ENCODE measurements at regions not wholly inside any gene's neighbourhood (a gene's known extent, or its start where the extent isn't known, plus 50 kb on each side); places are given as distances from the start of the nearest gene placed in this dataset.
A peak's percentile ranks its signal among the peaks of the same experiment; 100 is the strongest.

DNA sequence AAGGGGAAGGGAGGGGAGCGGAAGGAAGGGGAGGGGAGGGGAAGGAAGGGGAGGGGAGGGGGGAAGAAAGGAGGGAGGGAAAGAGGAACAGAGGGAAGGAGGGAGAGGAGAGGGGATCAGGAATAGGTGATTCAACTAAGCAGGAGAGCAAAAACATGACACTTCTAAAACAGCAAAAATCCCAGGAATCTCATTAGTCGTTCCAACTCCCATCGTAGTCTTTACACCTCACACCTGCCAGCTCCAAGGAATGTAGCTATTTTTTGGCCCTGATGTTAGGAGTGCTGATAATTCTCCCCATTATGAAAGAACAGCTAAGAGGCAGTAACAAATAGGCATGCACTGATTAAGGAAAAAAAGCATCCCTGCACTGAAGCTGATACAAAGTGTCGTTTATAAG lies 709.9 kb upstream of the PKDCC start:
- Histone ChIP-seq H3K36me3 (no peaks in the 10 kb centered on the region), H3K27me3 (peaks cover 3% of the 10 kb centered on the region; the same call in 1 of the 2 replicates), H3K4me3 (no peak overlapping the region), H3K4me1 (no peaks in the 10 kb centered on the region), H3K9me3 (replicated peaks) (no peaks in the 10 kb centered on the region), H3K27ac (no peak overlapping the region)
- no peak for DNase-seq

DNA sequence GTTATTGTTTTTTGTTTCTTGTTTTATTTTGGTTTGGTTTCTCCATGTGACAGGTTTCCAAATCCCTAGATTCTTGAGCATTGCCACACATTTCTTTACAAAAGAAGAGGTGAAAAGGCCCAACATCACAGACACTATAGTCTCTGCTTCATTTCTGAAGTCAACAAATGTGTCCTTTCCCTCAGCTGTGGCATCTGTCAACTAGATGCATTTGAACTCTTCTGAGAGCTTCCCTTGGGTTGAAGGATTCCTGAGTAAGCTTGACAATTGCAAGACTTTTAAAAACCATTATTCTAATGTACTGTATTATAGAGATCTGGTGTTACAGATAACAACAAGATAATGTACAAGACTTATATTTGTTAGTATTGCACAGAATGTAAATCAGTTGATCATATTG lies 703.3 kb upstream of the PKDCC start:
- Histone ChIP-seq H3K36me3 (no peaks in the 10 kb centered on the region), H3K27me3 (no peaks in the 10 kb centered on the region), H3K9me3 (replicated peaks) (no peaks in the 10 kb centered on the region), H3K27ac (no peak overlapping the region), H3K4me1 (no peaks in the 10 kb centered on the region), H3K4me3 (no peak overlapping the region)
- DNase-seq: no peak

DNA sequence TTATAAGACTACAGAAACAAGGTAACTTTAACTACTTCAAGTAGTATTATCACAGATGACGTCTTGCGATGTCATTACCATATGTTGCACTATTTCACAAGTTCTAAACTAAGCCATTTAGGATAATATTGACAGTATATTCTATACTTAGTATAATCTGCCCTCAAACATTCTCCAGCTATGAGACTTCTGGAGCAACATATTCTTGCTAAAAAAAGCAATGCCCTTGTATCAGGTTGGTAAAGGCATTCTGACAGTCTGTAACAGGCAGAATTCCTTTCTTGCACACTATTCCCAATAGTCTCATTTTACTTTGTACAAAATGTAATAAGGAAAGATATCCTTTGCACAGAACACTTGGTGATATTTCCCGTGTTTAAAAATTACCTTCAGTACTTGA lies 694.8 kb upstream of the PKDCC start:
- Histone ChIP-seq H3K27me3 (peaks cover 5% of the 10 kb centered on the region; the same call in 1 of the 2 replicates), H3K27ac (no peak overlapping the region), H3K9me3 (replicated peaks) (no peaks in the 10 kb centered on the region), H3K36me3 (no peaks in the 10 kb centered on the region), H3K4me3 (no peak overlapping the region), H3K4me1 (no peaks in the 10 kb centered on the region)
- no peak for DNase-seq

DNA sequence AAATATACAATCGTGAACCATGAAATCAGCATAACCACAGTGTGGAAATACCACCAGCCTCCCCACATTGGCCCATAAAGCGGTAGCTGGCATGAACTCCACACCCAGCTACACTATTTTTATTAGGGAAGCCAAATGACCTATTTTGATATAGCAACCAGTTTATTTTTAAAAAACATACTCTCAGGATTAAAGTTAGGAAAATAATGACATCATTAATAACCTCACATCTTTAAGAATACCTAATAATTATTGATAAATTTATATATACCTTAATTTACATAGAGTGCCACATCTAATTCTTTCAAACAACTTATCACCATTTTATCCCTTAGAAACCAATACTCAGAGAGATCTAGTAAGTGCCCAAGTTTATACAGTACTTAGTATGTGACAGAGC lies 692.0 kb upstream of the PKDCC start:
- H3K36me3 ChIP-seq: no peaks in the 10 kb centered on the region
- peaks cover 5% of the 10 kb centered on the region; the same call in 1 of the 2 replicates for H3K27me3 ChIP-seq
- H3K4me3 ChIP-seq: no peak overlapping the region
- no peak overlapping the region for H3K27ac ChIP-seq
- no peaks in the 10 kb centered on the region for H3K4me1 ChIP-seq
- H3K9me3 ChIP-seq (replicated peaks): no peaks in the 10 kb centered on the region
- DNase-seq: peak in 1 of 2 experiments; percentile 7

- Histone ChIP-seq H3K4me1 (no peaks in the 10 kb centered on the region), H3K27me3 (no peaks in the 10 kb centered on the region), H3K4me3 (no peak overlapping the region), H3K27ac (no peak overlapping the region), H3K9me3 (replicated peaks) (0 out of 2 replicates have a peak, but pooled peaks cover 7% of the 10 kb centered on the region), H3K36me3 (no peaks in the 10 kb centered on the region)
- DNase-seq: no peak
These were observed 683.0 kb upstream of the PKDCC start for GRCh38 chr2:41364842-41365241.

DNA sequence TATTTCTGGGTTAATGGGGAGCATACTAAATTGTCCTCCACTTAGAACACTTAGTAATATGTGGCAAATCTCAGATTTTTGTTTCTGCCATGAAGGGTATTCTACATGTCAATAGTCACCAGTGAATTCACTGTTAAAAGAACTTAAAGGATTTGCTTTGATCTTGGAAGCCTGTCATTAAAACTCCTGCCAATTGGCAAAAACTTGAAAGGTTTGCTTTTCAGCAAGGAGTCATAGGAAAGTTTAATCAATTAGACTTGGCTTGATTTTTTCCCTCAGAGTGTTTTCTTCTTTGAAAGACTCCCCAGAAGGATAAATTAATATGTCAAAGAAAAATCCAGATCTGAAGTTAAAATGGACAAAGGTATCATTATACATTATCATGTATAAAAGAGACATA lies 671.9 kb upstream of the PKDCC start:
- no peaks in the 10 kb centered on the region for H3K4me1 ChIP-seq
- H3K27ac ChIP-seq: no peak overlapping the region
- H3K9me3 ChIP-seq (replicated peaks): no peaks in the 10 kb centered on the region
- no peak overlapping the region for H3K4me3 ChIP-seq
- H3K27me3 ChIP-seq: no peaks in the 10 kb centered on the region
- no peak for DNase-seq
- H3K36me3 ChIP-seq: no peaks in the 10 kb centered on the region

- H3K27ac ChIP-seq: no peak overlapping the region
- H3K9me3 ChIP-seq (replicated peaks): no peaks in the 10 kb centered on the region
- H3K27me3 ChIP-seq: no peaks in the 10 kb centered on the region
- H3K4me1 ChIP-seq: no peaks in the 10 kb centered on the region
- DNase-seq: no peak
- H3K4me3 ChIP-seq: no peak overlapping the region
- H3K36me3 ChIP-seq: no peaks in the 10 kb centered on the region
These were observed 670.0 kb upstream of the PKDCC start for GRCh38 chr2:41377837-41378236.

GRCh38 chr2:41378420-41378819 lies 669.4 kb upstream of the PKDCC start:
- no peaks in the 10 kb centered on the region for H3K36me3 ChIP-seq
- H3K9me3 ChIP-seq (replicated peaks): no peaks in the 10 kb centered on the region
- H3K4me3 ChIP-seq: no peak overlapping the region
- no peak overlapping the region for H3K27ac ChIP-seq
- H3K4me1 ChIP-seq: no peaks in the 10 kb centered on the region
- no peaks in the 10 kb centered on the region for H3K27me3 ChIP-seq
- DNase-seq: no peak

DNA sequence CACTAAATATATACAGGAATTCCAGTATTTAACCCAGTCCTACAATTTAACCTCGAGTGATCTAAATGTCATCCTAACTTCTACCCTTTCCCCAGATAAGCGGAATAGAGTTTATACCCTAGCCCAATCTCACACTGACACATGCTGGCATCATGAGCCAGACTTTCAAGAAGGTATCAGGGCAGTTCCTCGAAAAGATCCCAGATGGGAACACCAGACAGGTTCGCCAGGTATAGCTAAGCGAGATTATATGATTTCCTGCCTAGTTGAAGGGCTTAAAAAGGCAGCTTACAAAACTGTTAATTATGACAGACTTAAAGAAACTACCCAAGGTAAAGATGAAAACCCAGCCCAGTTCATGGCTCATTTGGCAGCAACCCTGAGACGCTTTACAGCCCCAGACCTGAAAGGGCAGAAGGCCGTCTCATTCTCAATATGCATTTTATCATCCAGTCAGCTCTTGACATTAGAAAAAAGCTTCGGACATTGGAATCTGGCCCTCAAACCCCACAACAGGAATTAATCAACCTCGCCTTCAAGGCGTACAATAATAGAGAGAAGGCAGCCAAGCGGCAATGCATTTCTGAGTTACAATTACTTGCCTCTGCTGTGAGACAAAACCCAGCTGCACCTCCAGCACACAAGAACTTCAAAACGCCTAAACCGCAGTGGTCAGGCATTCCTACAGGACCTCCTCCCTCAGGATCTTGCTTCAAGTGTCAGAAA lies 668.2 kb upstream of the PKDCC start:
- H3K27me3 ChIP-seq: no peaks in the 10 kb centered on the region
- H3K4me1 ChIP-seq: no peaks in the 10 kb centered on the region
- H3K27ac ChIP-seq: no peak overlapping the region
- no peak overlapping the region for H3K4me3 ChIP-seq
- no peaks in the 10 kb centered on the region for H3K36me3 ChIP-seq
- no peak for DNase-seq
- no peaks in the 10 kb centered on the region for H3K9me3 ChIP-seq (replicated peaks)

- H3K36me3 ChIP-seq: no peaks in the 10 kb centered on the region
- no peak overlapping the region for H3K4me3 ChIP-seq
- H3K4me1 ChIP-seq: no peaks in the 10 kb centered on the region
- DNase-seq: no peak
- no peaks in the 10 kb centered on the region for H3K9me3 ChIP-seq (replicated peaks)
- no peak overlapping the region for H3K27ac ChIP-seq
- H3K27me3 ChIP-seq: no peaks in the 10 kb centered on the region
These were observed 666.1 kb upstream of the PKDCC start for GRCh38 chr2:41381701-41382100.

DNA sequence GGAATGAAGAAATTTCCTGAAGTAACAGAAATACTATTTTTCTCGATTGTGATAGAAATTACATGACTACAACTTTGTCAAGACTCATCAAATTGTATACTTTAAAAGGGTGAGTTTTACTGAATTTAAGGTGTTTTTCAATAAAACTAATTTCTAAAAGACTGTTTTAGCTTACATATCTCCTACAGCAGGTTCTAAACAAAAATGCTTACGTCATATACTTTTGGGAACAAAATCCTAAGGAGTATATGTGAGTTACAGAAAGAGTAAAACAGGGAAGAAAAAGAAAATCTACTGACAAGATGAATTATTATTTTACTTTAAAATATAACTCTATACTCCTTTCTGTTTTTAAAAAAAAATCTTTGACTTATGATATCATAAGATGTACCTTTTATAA lies 660.3 kb upstream of the PKDCC start:
- DNase-seq: no peak
- no peak overlapping the region for H3K4me3 ChIP-seq
- H3K27me3 ChIP-seq: no peaks in the 10 kb centered on the region
- no peaks in the 10 kb centered on the region for H3K4me1 ChIP-seq
- no peaks in the 10 kb centered on the region for H3K9me3 ChIP-seq (replicated peaks)
- no peaks in the 10 kb centered on the region for H3K36me3 ChIP-seq
- H3K27ac ChIP-seq: no peak overlapping the region

DNA sequence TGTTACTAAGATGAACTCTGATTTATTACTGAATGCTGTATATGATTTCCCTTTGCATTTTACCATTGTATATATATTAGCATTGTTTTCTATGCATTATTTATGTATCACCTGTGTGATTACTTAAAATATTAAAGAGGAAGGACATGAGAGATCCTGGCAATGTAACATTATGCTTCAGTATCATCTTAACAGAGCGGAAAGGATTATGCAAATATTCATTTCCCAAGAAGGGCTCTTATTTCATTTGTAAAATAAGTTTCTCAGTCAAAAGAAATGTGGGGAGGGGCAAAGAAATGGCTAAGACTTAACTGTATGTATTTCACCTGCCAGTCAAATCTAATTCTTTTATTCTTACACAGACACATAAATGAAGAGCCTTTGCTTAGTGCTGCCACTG lies 654.2 kb upstream of the PKDCC start:
- Histone ChIP-seq H3K9me3 (replicated peaks) (no peaks in the 10 kb centered on the region), H3K27me3 (no peaks in the 10 kb centered on the region), H3K27ac (no peak overlapping the region), H3K36me3 (no peaks in the 10 kb centered on the region), H3K4me1 (no peaks in the 10 kb centered on the region), H3K4me3 (no peak overlapping the region)
- DNase-seq: no peak

DNA sequence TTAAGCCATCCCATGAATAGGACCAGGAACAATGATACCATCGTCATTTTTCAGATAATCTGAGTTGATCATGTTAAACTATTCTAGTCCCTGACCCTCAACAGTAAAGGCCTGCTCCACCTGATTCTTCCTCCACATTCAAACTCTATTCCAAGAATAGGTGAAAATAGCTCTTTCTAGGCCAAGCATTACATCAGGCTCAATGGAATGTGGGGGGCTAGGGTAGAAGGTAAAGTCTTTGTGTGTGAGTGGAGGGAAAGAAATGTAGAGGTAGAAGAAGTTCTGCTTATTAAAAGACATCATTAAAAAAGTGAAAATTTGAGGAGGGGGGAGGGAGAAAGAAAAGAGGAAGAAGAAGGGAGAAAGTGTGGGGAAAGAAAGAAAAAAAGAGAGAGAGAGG lies 653.3 kb upstream of the PKDCC start:
- Histone ChIP-seq H3K4me1 (no peaks in the 10 kb centered on the region), H3K4me3 (no peak overlapping the region), H3K36me3 (no peaks in the 10 kb centered on the region), H3K9me3 (replicated peaks) (no peaks in the 10 kb centered on the region), H3K27ac (no peak overlapping the region), H3K27me3 (no peaks in the 10 kb centered on the region)
- DNase-seq: no peak

DNA sequence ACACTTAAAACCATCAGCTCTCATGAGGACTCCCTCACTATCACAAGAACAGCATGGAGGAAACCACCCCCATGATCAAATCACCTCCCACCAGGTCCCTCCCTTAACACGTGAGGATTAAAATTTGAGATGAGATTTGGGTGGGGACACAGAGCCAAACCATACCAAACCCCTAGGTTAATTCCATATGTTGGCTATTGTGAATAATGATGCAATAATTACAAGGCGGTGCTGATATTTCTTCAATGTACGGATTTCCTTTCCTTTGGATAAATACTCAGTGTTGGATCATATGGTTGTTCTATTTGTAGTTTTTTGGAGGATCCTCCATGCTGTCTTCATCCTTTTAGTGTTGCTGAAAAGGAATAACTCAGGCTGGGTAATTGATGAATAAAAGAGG lies 652.1 kb upstream of the PKDCC start:
- Histone ChIP-seq H3K4me3 (no peak overlapping the region), H3K4me1 (no peaks in the 10 kb centered on the region), H3K9me3 (replicated peaks) (no peaks in the 10 kb centered on the region), H3K36me3 (no peaks in the 10 kb centered on the region), H3K27ac (no peak overlapping the region), H3K27me3 (0 out of 2 replicates have a peak, but pooled peaks cover 4% of the 10 kb centered on the region)
- no peak for DNase-seq

GRCh38 chr2:41399437-41400087 lies 648.3 kb upstream of the PKDCC start:
- H3K27ac ChIP-seq: no peak overlapping the region
- H3K9me3 ChIP-seq (replicated peaks): no peaks in the 10 kb centered on the region
- H3K4me3 ChIP-seq: no peak overlapping the region
- H3K27me3 ChIP-seq: 0 out of 2 replicates have a peak, but pooled peaks cover 4% of the 10 kb centered on the region
- no peaks in the 10 kb centered on the region for H3K4me1 ChIP-seq
- DNase-seq: no peak
- H3K36me3 ChIP-seq: no peaks in the 10 kb centered on the region
